Activated CD8-positive, alpha-beta T cell treated with anti-CD3 and anti-CD28 coated beads for 36 hours (primary cell): ENCODE measurements at regions not wholly inside any gene's neighbourhood (a gene's known extent, or its start where the extent isn't known, plus 50 kb on each side); places are given as distances from the start of the nearest gene placed in this dataset.
"Not testable (repeated sequence)": the region's sequence is repeated elsewhere in the genome, so short reads cannot be mapped to it uniquely, and the experiment has no call there.

ENCODE experiments used
- ATAC-seq: fragments of 200-7000 bp; cut with Tn5 transposase; one replicate; pipeline ENCODE4 v1.10.0; 2021; ENCODE audit warnings: mild to moderate bottlenecking, moderate library complexity
- CTCF ChIA-PET: fragments of 350-600 bp; sonication (Branson Sonifier 250); formaldehyde crosslinking; loops from one replicate; lab custom pipeline; 2021; ENCODE audit warnings: antibody characterized with exemption; lab: Charles Lee
- POLR2A ChIA-PET: fragments of 350-600 bp; sonication (Branson Sonifier 250); formaldehyde crosslinking; loops from one replicate; lab custom pipeline; 2021; ENCODE audit warnings: antibody characterized with exemption; lab: Charles Lee
- DNase-seq: peaks from one replicate; pipeline ENCODE4 v3.0.0-alpha.2; 2020
- H3K27ac Mint-ChIP-seq: one replicate; pipeline ENCODE4 v1.8.0; 2021; ENCODE audit warnings: mild to moderate bottlenecking, mixed read lengths
- H3K27me3 Mint-ChIP-seq: one replicate; pipeline ENCODE4 v1.8.0; 2021; ENCODE audit warnings: mixed read lengths
- H3K36me3 Mint-ChIP-seq: one replicate; pipeline ENCODE4 v1.8.0; 2021; ENCODE audit warnings: low read depth, mixed read lengths
- H3K4me1 Mint-ChIP-seq: one replicate; pipeline ENCODE4 v1.8.0; 2021; ENCODE audit warnings: low read depth, mixed read lengths
- H3K4me3 Mint-ChIP-seq: one replicate; pipeline ENCODE4 v1.8.0; 2021; ENCODE audit warnings: mild to moderate bottlenecking, moderate library complexity, mixed read lengths
- H3K9me3 Mint-ChIP-seq: one replicate; pipeline ENCODE4 v1.8.0; 2021; ENCODE audit warnings: mixed read lengths
- intact Hi-C: fragments of 100-400 bp; cut with micrococcal nuclease; formaldehyde crosslinking; loops from one replicate; pipeline ENCODE4 v1.10.0; 2022
- TF ChIP-seq, protein P1 (sequence below): fragments of 200-600 bp; IDR thresholded peaks from one replicate; pipeline ENCODE4 v1.8.0; 2022; ENCODE audit warnings: antibody characterized with exemption, mild to moderate bottlenecking

DNA sequence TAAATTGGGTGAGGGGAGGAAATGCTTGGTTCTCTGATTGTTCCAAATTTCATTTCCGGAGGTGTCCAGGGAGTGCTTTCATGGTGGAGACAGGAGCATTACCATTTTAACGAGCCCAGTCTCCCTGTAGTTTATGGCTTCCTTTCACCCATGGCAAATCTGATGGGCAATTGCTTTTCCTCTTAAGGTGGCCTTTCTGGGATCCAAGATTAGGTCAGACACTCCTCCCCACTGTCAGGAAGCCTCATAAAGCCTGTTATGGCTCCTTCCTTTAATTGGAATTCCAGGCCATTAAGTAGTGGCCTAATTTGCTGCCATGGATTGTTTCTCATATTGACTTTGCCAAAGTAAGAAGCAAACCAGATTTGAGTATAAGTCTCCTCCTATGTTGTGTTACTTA is 157.8 kb downstream of the PDCD6IP start:
- Mint-ChIP-seq H3K9me3 (no peaks in the 10 kb centered on the region), H3K27me3 (no peaks in the 10 kb centered on the region), H3K4me3 (no peak overlapping the region), H3K36me3 (no peaks in the 10 kb centered on the region), H3K27ac (no peak overlapping the region), H3K4me1 (no peaks in the 10 kb centered on the region)
- ATAC-seq: no peak
- intact Hi-C loops: no loop called here
- DNase-seq: no peak
- TF ChIP-seq, protein P1, sequence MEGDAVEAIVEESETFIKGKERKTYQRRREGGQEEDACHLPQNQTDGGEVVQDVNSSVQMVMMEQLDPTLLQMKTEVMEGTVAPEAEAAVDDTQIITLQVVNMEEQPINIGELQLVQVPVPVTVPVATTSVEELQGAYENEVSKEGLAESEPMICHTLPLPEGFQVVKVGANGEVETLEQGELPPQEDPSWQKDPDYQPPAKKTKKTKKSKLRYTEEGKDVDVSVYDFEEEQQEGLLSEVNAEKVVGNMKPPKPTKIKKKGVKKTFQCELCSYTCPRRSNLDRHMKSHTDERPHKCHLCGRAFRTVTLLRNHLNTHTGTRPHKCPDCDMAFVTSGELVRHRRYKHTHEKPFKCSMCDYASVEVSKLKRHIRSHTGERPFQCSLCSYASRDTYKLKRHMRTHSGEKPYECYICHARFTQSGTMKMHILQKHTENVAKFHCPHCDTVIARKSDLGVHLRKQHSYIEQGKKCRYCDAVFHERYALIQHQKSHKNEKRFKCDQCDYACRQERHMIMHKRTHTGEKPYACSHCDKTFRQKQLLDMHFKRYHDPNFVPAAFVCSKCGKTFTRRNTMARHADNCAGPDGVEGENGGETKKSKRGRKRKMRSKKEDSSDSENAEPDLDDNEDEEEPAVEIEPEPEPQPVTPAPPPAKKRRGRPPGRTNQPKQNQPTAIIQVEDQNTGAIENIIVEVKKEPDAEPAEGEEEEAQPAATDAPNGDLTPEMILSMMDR: no peak
- POLR2A ChIA-PET: no interaction called here
- CTCF ChIA-PET: no interaction called here

DNA sequence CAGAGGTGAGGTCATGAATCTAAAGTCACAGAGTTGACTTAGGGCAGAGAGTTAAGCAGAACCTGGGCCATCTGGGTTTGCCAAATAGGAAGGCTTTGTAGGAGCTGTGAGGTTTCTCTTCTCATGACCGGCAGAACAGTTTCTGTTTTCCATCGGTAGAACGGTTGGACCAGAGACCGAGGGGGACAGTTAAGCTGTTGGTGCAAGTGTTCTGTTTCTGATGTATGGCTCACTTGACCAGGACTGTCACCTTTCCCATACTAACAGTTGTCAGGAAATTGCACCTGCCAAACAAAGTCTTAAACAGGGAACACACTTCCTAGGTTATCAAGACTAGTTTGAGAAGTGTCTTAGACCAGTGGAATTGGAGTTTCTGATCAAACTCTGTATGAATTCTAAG is 158.3 kb downstream of the PDCD6IP start:
- CTCF ChIA-PET: no interaction called here
- no peak for DNase-seq
- POLR2A ChIA-PET: no interaction called here
- Mint-ChIP-seq H3K27me3 (no peaks in the 10 kb centered on the region), H3K9me3 (no peaks in the 10 kb centered on the region), H3K27ac (no peak overlapping the region), H3K36me3 (no peaks in the 10 kb centered on the region), H3K4me3 (no peak overlapping the region), H3K4me1 (no peaks in the 10 kb centered on the region)
- ATAC-seq: no peak
- intact Hi-C loops: no loop called here
- TF ChIP-seq, protein P1: no peak

DNA sequence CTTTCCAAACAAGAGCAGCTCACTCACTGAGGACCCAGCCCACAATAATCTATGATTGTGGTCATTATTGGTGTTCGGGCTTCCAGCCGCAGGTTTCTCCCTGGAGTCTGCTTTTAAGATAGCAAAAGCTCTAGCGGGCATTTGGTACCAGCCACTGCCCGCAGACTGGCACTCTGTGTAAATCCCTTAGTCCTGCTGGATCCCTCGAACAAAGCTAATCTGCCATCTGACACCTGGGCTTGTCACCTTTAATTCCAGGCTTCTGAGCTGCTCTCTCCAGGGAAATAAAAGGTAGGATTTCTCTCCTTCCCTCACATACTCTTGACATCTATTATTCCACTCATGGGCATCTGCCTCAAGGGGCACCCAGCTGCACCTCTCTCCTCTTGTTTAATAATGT is 158.7 kb downstream of the PDCD6IP start:
- no peaks in the 10 kb centered on the region for H3K9me3 Mint-ChIP-seq
- CTCF ChIA-PET: no interaction called here

DNA sequence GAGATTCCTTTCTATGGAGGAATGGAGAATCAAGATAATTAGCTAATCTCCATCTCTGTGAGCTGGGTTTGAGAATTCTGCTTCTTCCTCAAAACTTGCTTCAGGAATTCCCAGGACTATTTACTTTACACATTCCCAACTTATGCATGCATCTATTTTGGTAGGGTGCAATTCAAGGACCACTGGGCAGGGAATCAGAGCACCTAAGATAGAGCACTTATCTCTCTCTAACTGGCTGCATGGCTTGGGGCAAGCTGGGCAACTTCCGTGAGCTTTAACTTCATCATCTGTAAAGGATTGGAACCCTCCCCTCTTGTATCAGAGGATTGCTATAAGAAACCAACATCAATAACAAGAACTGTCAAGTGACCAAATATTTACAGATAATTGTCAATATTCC is 160.2 kb downstream of the PDCD6IP start:
- no peaks in the 10 kb centered on the region for H3K4me1 Mint-ChIP-seq
- DNase-seq (no peak), ATAC-seq (no peak)
- no peak overlapping the region for H3K4me3 Mint-ChIP-seq
- TF ChIP-seq, protein P1: no peak
- H3K27me3 Mint-ChIP-seq: no peaks in the 10 kb centered on the region
- intact Hi-C loops: no loop called here
- no peaks in the 10 kb centered on the region for H3K9me3 Mint-ChIP-seq
- ChIA-PET CTCF (no interaction called here), POLR2A (no interaction called here)
- H3K27ac Mint-ChIP-seq: no peak overlapping the region
- no peaks in the 10 kb centered on the region for H3K36me3 Mint-ChIP-seq

More for the DNA sequence above, 158.7 kb downstream of the PDCD6IP start:
- H3K4me1 Mint-ChIP-seq: no peaks in the 10 kb centered on the region
- no peaks in the 10 kb centered on the region for H3K27me3 Mint-ChIP-seq
- TF ChIP-seq, protein P1: no peak
- intact Hi-C loops: no loop called here
- DNase-seq (no peak), ATAC-seq (no peak)
- POLR2A ChIA-PET: no interaction called here
- no peak overlapping the region for H3K4me3 Mint-ChIP-seq
- no peaks in the 10 kb centered on the region for H3K36me3 Mint-ChIP-seq
- no peak overlapping the region for H3K27ac Mint-ChIP-seq

DNA sequence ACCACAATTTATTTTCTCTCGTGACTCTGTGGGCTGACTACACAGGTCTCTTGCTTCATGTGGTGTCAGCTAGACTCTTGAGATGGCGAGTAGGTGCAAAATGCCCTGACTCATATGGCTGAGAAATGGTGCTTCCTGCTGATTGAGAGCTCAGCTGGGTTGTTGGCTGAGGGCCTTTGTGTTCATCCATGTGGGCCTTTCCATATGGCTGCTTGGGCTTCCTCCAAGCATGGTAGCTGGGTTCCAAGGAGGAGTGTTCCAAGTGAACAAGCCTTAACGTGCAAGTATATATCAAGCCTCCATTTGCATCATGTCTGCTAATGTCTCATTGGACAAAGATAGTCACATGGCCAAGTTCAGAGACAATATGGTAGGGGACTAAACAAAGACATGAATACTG is 164.0 kb downstream of the PDCD6IP start:
- POLR2A ChIA-PET: no interaction called here
- ATAC-seq (no peak), DNase-seq (no peak)
- Mint-ChIP-seq H3K36me3 (no peaks in the 10 kb centered on the region), H3K27me3 (no peaks in the 10 kb centered on the region), H3K4me3 (no peak overlapping the region), H3K4me1 (no peaks in the 10 kb centered on the region), H3K27ac (no peak overlapping the region), H3K9me3 (no peaks in the 10 kb centered on the region)
- TF ChIP-seq, protein P1: no peak
- intact Hi-C loops: no loop called here
- CTCF ChIA-PET: no interaction called here

DNA sequence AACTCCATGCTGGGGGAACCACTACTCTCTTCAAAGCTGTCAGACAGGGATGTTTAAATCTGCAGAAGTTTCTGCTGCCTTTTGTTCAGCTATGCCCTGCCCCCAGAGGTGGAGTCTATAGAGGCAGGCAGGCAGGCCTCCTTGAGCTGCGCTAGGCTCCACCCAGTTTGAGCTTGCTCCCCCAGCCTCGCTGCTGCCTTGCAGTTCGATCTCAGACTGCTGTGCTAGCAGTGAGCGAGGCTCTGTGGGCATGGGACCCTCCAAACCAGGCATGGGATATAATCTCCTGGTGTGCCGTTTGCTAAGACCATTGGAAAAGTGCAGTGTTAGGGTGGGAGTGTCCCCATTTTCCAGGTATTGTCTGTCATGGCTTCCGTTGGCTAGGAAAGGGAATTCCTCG is 171.8 kb downstream of the PDCD6IP start:
- H3K27me3 Mint-ChIP-seq, H3K27ac Mint-ChIP-seq, H3K4me1 Mint-ChIP-seq, ATAC-seq, DNase-seq, H3K36me3 Mint-ChIP-seq, H3K4me3 Mint-ChIP-seq, POLR2A ChIA-PET, intact Hi-C loops, CTCF ChIA-PET: not testable (repeated sequence)
- H3K9me3 Mint-ChIP-seq: peaks cover 11% of the 10 kb centered on the region
